IMR-90 (cell line): ENCODE measurements at regions not wholly inside any gene's neighbourhood (a gene's known extent, or its start where the extent isn't known, plus 50 kb on each side); places are given as distances from the start of the nearest gene placed in this dataset.

Experiments used
- ATAC-seq: fragments of 200-7000 bp; cut with Tn5 transposase; 2 replicates; pipeline ENCODE4 v1.9.1; 2020; ENCODE audit warnings: low read depth, mild to moderate bottlenecking, moderate library complexity
- BruUV-seq: library from RNA; stranded (reverse); fragments of 400-500 nt; replicated peaks from 2 replicates; lab custom pipeline; 2021; lab: Mats Ljungman, UMichigan
- CTCF ChIA-PET: fragments of 300-600 bp; formaldehyde crosslinking; extraction: SDS; loops from one replicate; lab custom pipeline; 2021; ENCODE audit warnings: antibody characterized with exemption; lab: Yijun Ruan, JAX
- POLR2A ChIA-PET: fragments of 300-600 bp; sonication (Branson Sonifier 250); formaldehyde crosslinking; loops from one replicate; lab custom pipeline; 2022; ENCODE audit warnings: antibody characterized with exemption; ENCODE audit not compliant: unreplicated experiment; lab: Charles Lee
- DNase-seq: peaks from one replicate; pipeline ENCODE4 v3.0.0; 2013
- H2AFZ ChIP-seq: replicated peaks from 2 replicates; pipeline ENCODE3; 2013; ENCODE audit warnings: low read length, mild to moderate bottlenecking; ENCODE audit not compliant: poor library complexity
- H2AK5ac ChIP-seq: 2 replicates; pipeline ENCODE4 v1.6.1; 2013; ENCODE audit warnings: low read depth, low read length, inconsistent platforms
- H2AK9ac ChIP-seq: replicated peaks from 2 replicates; pipeline ENCODE3; 2013; ENCODE audit warnings: mild to moderate bottlenecking, low read depth, low read length, moderate library complexity; ENCODE audit not compliant: poor library complexity
- H2BK120ac ChIP-seq: 2 replicates; pipeline ENCODE4 v1.6.1; 2013; ENCODE audit warnings: low read depth, low read length, inconsistent platforms
- H2BK15ac ChIP-seq: 3 replicates; pipeline ENCODE4 v1.6.1; 2013; ENCODE audit warnings: low read depth, low read length, inconsistent platforms
- H2BK20ac ChIP-seq: 2 replicates; pipeline ENCODE4 v1.6.1; 2013; ENCODE audit warnings: low read depth, mild to moderate bottlenecking, inconsistent platforms, low read length, moderate library complexity
- H2BK5ac ChIP-seq: 2 replicates; pipeline ENCODE4 v1.6.1; 2013; ENCODE audit warnings: mild to moderate bottlenecking, low read depth, low read length, inconsistent platforms; ENCODE audit not compliant: poor library complexity, severe bottlenecking
- H3K14ac ChIP-seq: replicated peaks from 2 replicates; pipeline ENCODE4 v1.6.1; 2013; ENCODE audit warnings: low read depth, low read length, inconsistent platforms
- H3K18ac ChIP-seq: 2 replicates; pipeline ENCODE4 v1.6.1; 2013; ENCODE audit warnings: low read depth, low read length, control low read depth
- H3K23ac ChIP-seq: 2 replicates; pipeline ENCODE4 v1.6.1; 2013; ENCODE audit warnings: low read depth, low read length, inconsistent platforms
- H3K27ac ChIP-seq: 2 replicates; pipeline ENCODE4 v1.5.1; 2013; ENCODE audit warnings: mild to moderate bottlenecking, control low read depth, low read length; ENCODE audit not compliant: insufficient read depth
- H3K27me3 ChIP-seq: 2 replicates; pipeline ENCODE4 v1.6.1; 2013; ENCODE audit warnings: low read length; ENCODE audit not compliant: control insufficient read depth, insufficient read depth
- H3K36me3 ChIP-seq: 2 replicates; pipeline ENCODE4 v1.6.1; 2013; ENCODE audit warnings: low read length, mixed read lengths; ENCODE audit not compliant: control insufficient read depth, insufficient read depth
- H3K4ac ChIP-seq: 2 replicates; pipeline ENCODE4 v1.6.1; 2013; ENCODE audit warnings: low read depth, low read length, inconsistent platforms
- H3K4me1 ChIP-seq: 2 replicates; pipeline ENCODE4 v1.6.1; 2013; ENCODE audit warnings: low read length, mixed read lengths; ENCODE audit not compliant: control insufficient read depth, insufficient read depth
- H3K4me2 ChIP-seq: 2 replicates; pipeline ENCODE4 v1.6.1; 2013; ENCODE audit warnings: low read depth, mild to moderate bottlenecking, control low read depth, low read length, moderate library complexity
- H3K4me3 ChIP-seq: 2 replicates; pipeline ENCODE4 v1.5.1; 2013; ENCODE audit warnings: low read depth, mild to moderate bottlenecking, control low read depth, low read length, moderate library complexity; ENCODE audit not compliant: insufficient read depth
- H3K56ac ChIP-seq: 2 replicates; pipeline ENCODE4 v1.6.1; 2013; ENCODE audit warnings: low read length, inconsistent platforms; ENCODE audit not compliant: insufficient read depth; ENCODE audit errors: extremely low read depth
- H3K79me1 ChIP-seq, 2 experiments: 2 replicates each; pipeline ENCODE4 v1.6.1; 2013; ENCODE audit warnings: low read length in 2 of 2, inconsistent platforms in 1 of 2, low read depth in 1 of 2
- H3K9ac ChIP-seq: 2 replicates; pipeline ENCODE4 v1.6.1; 2013; ENCODE audit warnings: low read depth, low read length, control low read depth
- H3K9me1 ChIP-seq: 2 replicates; pipeline ENCODE4 v1.6.1; 2013; ENCODE audit warnings: low read length, inconsistent platforms; ENCODE audit not compliant: insufficient read depth
- H3K9me3 ChIP-seq: 2 replicates; pipeline ENCODE4 v1.6.1; 2013; ENCODE audit warnings: low read length; ENCODE audit not compliant: control insufficient read depth, insufficient read depth
- H4K20me1 ChIP-seq: 2 replicates; pipeline ENCODE4 v1.6.1; 2013; ENCODE audit warnings: low read length, inconsistent platforms; ENCODE audit not compliant: insufficient read depth
- H4K5ac ChIP-seq: 2 replicates; pipeline ENCODE4 v1.6.1; 2013; ENCODE audit warnings: mild to moderate bottlenecking, low read depth, low read length, control low read depth
- H4K8ac ChIP-seq, 2 experiments: 2 replicates each; pipeline ENCODE4 v1.6.1; 2013; ENCODE audit warnings: low read depth in 2 of 2, low read length in 2 of 2, control low read depth in 1 of 2, inconsistent platforms in 1 of 2
- H4K91ac ChIP-seq: 2 replicates; pipeline ENCODE4 v1.6.1; 2013; ENCODE audit warnings: low read depth, low read length, inconsistent platforms; ENCODE audit not compliant: insufficient read depth
- FOS ChIP-seq: fragments of 150-350 bp; IDR thresholded peaks from 2 replicates; pipeline ENCODE4 v1.6.1; 2016; ENCODE audit warnings: low read depth, low read length
- MXI1 ChIP-seq: IDR thresholded peaks from 2 replicates; pipeline ENCODE4 v1.6.1; 2012; ENCODE audit warnings: low read depth, mild to moderate bottlenecking, low read length, moderate library complexity, borderline replicate concordance
- SMC3 ChIP-seq: fragments of 150-350 bp; IDR thresholded peaks from 2 replicates; pipeline ENCODE4 v1.6.1; 2016; ENCODE audit warnings: low read depth, mild to moderate bottlenecking, antibody characterized with exemption, low read length, moderate library complexity
- WGBS, 2 experiments: methylation state at CpG; one replicate each; pipeline versions ENCODE4 v1.1.5 to v1.1.7; 2013; ENCODE audit warnings: missing lambda C conversion rate in 2 of 2; ENCODE audit not compliant: insufficient read length in 1 of 2; ENCODE audit errors: extremely low coverage in 2 of 2; 5-methylcytosine and 5-hydroxymethylcytosine counted together
- dilution Hi-C: fragments of 300-500 bp; cut with HindIII; formaldehyde crosslinking; loops from one replicate; pipeline ENCODE4 v1.14.3; 2018; ENCODE audit warnings: low sequenced_read_pairs; ENCODE audit not compliant: unreplicated experiment
- in situ Hi-C: fragments of 300-500 bp; cut with MboI; formaldehyde crosslinking; loops from 3 replicates; pipeline ENCODE4 v1.14.3; 2019; ENCODE audit warnings: low sequenced_read_pairs, inconsistent platforms, mixed read lengths
- intact Hi-C: fragments of 100-400 bp; cut with micrococcal nuclease; formaldehyde crosslinking; loops from 2 replicates; pipeline ENCODE4 v1.10.0; 2022

GRCh38 chr1:80050523-80050922 is 1044.0 kb upstream of the ADGRL4 start:
- no peaks in the 10 kb centered on the region; the same call in 1 of the 2 replicates for H3K9me3 ChIP-seq
- no peak overlapping the region for H4K8ac ChIP-seq
- no peak for TF ChIP-seq FOS
- TF ChIP-seq MXI1, result no peak
- TF ChIP-seq SMC3, result no peak
- H2BK20ac ChIP-seq, result no peak overlapping the region
- H3K4ac ChIP-seq, result no peak overlapping the region
- H4K5ac ChIP-seq, result no peak overlapping the region
- no peak overlapping the region for H2AK5ac ChIP-seq
- no peak overlapping the region for H3K27ac ChIP-seq
- dilution Hi-C loops, result no loop called here
- H3K4me2 ChIP-seq, result no peak overlapping the region
- no peaks in the 10 kb centered on the region for H4K20me1 ChIP-seq
- ChIA-PET POLR2A (no interaction called here), CTCF (no interaction called here)
- H2BK5ac ChIP-seq, result no peak overlapping the region
- H3K14ac ChIP-seq, result no peak overlapping the region
- H3K56ac ChIP-seq, result no peak overlapping the region
- ATAC-seq (no peak), DNase-seq (no peak)
- no peak overlapping the region for H2BK120ac ChIP-seq
- no peaks in the 10 kb centered on the region for H3K4me1 ChIP-seq
- in situ Hi-C loops, result no loop called here
- H2BK15ac ChIP-seq, result no peak overlapping the region
- intact Hi-C loops, result no loop called here
- no peak overlapping the region for H3K18ac ChIP-seq
- H3K27me3 ChIP-seq, result no peaks in the 10 kb centered on the region
- no peak overlapping the region for H3K4me3 ChIP-seq
- no peak overlapping the region for H3K23ac ChIP-seq
- no peaks in the 10 kb centered on the region for H3K79me1 ChIP-seq
- no peak overlapping the region for H2AK9ac ChIP-seq
- no peak overlapping the region for H3K9ac ChIP-seq
- no peak overlapping the region for H4K91ac ChIP-seq
- no peak overlapping the region for H2AFZ ChIP-seq
- BruUV-seq, result no TSS peak
- no peaks in the 10 kb centered on the region for H3K9me1 ChIP-seq
- WGBS, 2 experiments, result 94% methylated on average over 5 of the region's 14 CpGs; no CpG with 5 or more reads in 1 of the 2 experiments
- H3K36me3 ChIP-seq, result no peaks in the 10 kb centered on the region
